ENCODE measurements at regions not wholly inside any gene's neighbourhood (a gene's known extent, or its start where the extent isn't known, plus 50 kb on each side); places are given as distances from the start of the nearest gene placed in this dataset.

GRCh38 chr2:122098306-122098705 lies 342.9 kb downstream of the TSN start:
- TF ChIP-seq CTCF (IDR thresholded peaks at IDR 0.05) = no peak
- intact Hi-C loops (cut with micrococcal nuclease) = no loop called here
- Mint-ChIP-seq H3K4me3 (no peak overlapping the region), H3K4me1 (no peaks in the 10 kb centered on the region), H3K9me3 (peaks cover 0 to 11% (median 0%) of the 10 kb centered on the region in 7 donors), H3K36me3 (no peaks in the 10 kb centered on the region), H3K27ac (no peak overlapping the region), H3K27me3 (ENCODE audit: low read depth in 3 of 3) (peaks cover 0 to 3% (median under 1%) of the 10 kb centered on the region in 3 donors)
- no peak for DNase-seq
- Histone ChIP-seq H3K4me1 (ENCODE audit: control insufficient read depth in 1 of 2, insufficient read depth in 2 of 2, low read length in 2 of 2) (no peaks in the 10 kb centered on the region), H3K4me2 (replicated peaks; ENCODE audit: extremely low read depth, low read length, poor library complexity, severe bottlenecking) (no peak overlapping the region), H3K9me3 (replicated peaks in 1 of 2; ENCODE audit: control insufficient read depth in 1 of 2, insufficient read depth in 1 of 2, low read length in 2 of 2) (no peaks in the 10 kb centered on the region), H3K4me3 (replicated peaks in 1 of 3; ENCODE audit: low read depth in 2 of 3, low read length in 3 of 3) (no peak overlapping the region), H2AFZ (ENCODE audit: insufficient read depth, low read depth, low read length, poor library complexity, severe bottlenecking) (no peak overlapping the region), H3K36me3 (replicated peaks in 1 of 2; ENCODE audit: control insufficient read depth in 1 of 2, insufficient read depth in 2 of 2, low read length in 2 of 2) (no peaks in the 10 kb centered on the region), H3K79me2 (ENCODE audit: insufficient read depth, low read length) (no peaks in the 10 kb centered on the region), H4K20me1 (ENCODE audit: insufficient read depth, low read length) (no peaks in the 10 kb centered on the region), H3K27ac (ENCODE audit: low read depth in 1 of 2, low read length in 2 of 2) (no peak overlapping the region), H3K27me3 (ENCODE audit: control insufficient read depth in 2 of 2, insufficient read depth in 2 of 2, low read length in 2 of 2) (no peaks in the 10 kb centered on the region), H3K9ac (ENCODE audit: insufficient read depth, low read length, poor library complexity, severe bottlenecking) (no peak overlapping the region)
- WGBS (ENCODE audit: insufficient coverage) = 71% methylated on average over 1 of the region's 1 CpG

GRCh38 chr2:122100346-122100745 lies 344.9 kb downstream of the TSN start:
- H2AFZ ChIP-seq (ENCODE audit: insufficient read depth, low read depth, low read length, poor library complexity, severe bottlenecking) = no peak overlapping the region
- no peaks in the 10 kb centered on the region for H3K9me3 ChIP-seq (replicated peaks in 1 of 2; ENCODE audit: control insufficient read depth in 1 of 2, insufficient read depth in 1 of 2, low read length in 2 of 2)
- H3K27ac ChIP-seq (ENCODE audit: low read depth in 1 of 2, low read length in 2 of 2) = no peak overlapping the region
- H3K36me3 Mint-ChIP-seq = no peaks in the 10 kb centered on the region
- intact Hi-C loops (cut with micrococcal nuclease) = no loop called here
- H4K20me1 ChIP-seq (ENCODE audit: insufficient read depth, low read length) = no peaks in the 10 kb centered on the region
- no peak overlapping the region for H3K4me3 ChIP-seq (replicated peaks in 1 of 3; ENCODE audit: low read depth in 2 of 3, low read length in 3 of 3)
- H3K27me3 Mint-ChIP-seq (ENCODE audit: low read depth in 3 of 3) = no peaks in the 10 kb centered on the region
- H3K4me1 Mint-ChIP-seq = no peaks in the 10 kb centered on the region
- no peak overlapping the region for H3K4me2 ChIP-seq (replicated peaks; ENCODE audit: extremely low read depth, low read length, poor library complexity, severe bottlenecking)
- no peak overlapping the region for H3K27ac Mint-ChIP-seq
- DNase-seq = no peak
- peaks cover 0 to 10% (median 1%) of the 10 kb centered on the region in 7 donors for H3K9me3 Mint-ChIP-seq
- H3K4me1 ChIP-seq (ENCODE audit: control insufficient read depth in 1 of 2, insufficient read depth in 2 of 2, low read length in 2 of 2) = no peaks in the 10 kb centered on the region
- H3K27me3 ChIP-seq (ENCODE audit: control insufficient read depth in 2 of 2, insufficient read depth in 2 of 2, low read length in 2 of 2) = no peaks in the 10 kb centered on the region
- no peaks in the 10 kb centered on the region for H3K36me3 ChIP-seq (replicated peaks in 1 of 2; ENCODE audit: control insufficient read depth in 1 of 2, insufficient read depth in 2 of 2, low read length in 2 of 2)
- no peaks in the 10 kb centered on the region for H3K79me2 ChIP-seq (ENCODE audit: insufficient read depth, low read length)
- H3K9ac ChIP-seq (ENCODE audit: insufficient read depth, low read length, poor library complexity, severe bottlenecking) = no peak overlapping the region
- 100% methylated on average over 1 of the region's 2 CpGs for WGBS (ENCODE audit: insufficient coverage)
- no peak for TF ChIP-seq CTCF (IDR thresholded peaks at IDR 0.05)
- H3K4me3 Mint-ChIP-seq = no peak overlapping the region
